Erythroblast (primary cell): ENCODE measurements at regions not wholly inside any gene's neighbourhood (a gene's known extent, or its start where the extent isn't known, plus 50 kb on each side); places are given as distances from the start of the nearest gene placed in this dataset.

Experiments
- GATA1 ChIP-seq: IDR thresholded peaks from 2 replicates; pipeline ENCODE4 v1.6.1; 2011; ENCODE audit warnings: low read depth, mild to moderate bottlenecking, control low read depth, low read length, moderate library complexity
- POLR2A ChIP-seq: IDR thresholded peaks from 2 replicates; pipeline ENCODE4 v1.6.1; 2011; ENCODE audit warnings: mild to moderate bottlenecking, low read length

- TF ChIP-seq POLR2A: no peak
- no peak for TF ChIP-seq GATA1
These were observed 128.1 kb downstream of the BARX1 start for GRCh38 chr9:93826905-93827544.
